ENCODE measurements at regions not wholly inside any gene's neighbourhood (a gene's known extent, or its start where the extent isn't known, plus 50 kb on each side); places are given as distances from the start of the nearest gene placed in this dataset.

DNA sequence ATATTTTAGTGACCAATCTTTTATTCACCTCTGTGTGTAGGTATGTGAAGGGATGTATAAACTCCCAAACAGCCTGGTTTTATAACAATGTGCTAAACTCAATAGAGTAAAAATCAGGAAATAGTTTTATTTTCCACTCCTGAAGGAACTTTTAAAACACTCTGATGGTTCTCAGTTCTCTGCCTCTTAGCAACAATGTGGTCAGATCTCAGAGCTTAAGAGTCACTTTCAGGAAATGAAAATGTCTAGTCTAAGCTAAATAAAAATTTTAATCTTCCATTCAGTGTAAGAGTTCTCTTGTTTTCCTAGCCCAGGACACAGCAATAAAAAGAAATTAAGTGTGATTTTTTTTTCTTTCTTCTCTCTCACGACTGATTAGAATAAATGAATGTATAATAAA, 718.0 kb downstream of the C12orf50 start:
- H3K9me3 Mint-ChIP-seq: no peaks in the 10 kb centered on the region
- no peaks in the 10 kb centered on the region for H3K27me3 Mint-ChIP-seq
- peaks cover 17% of the 10 kb centered on the region for H3K4me1 Mint-ChIP-seq
- H3K36me3 Mint-ChIP-seq: no peaks in the 10 kb centered on the region
- H3K27ac Mint-ChIP-seq: peak overlapping the region; percentile 83
- peak overlapping the region; percentile 41 for H3K4me3 Mint-ChIP-seq
- peak; percentile 51 for ATAC-seq

DNA sequence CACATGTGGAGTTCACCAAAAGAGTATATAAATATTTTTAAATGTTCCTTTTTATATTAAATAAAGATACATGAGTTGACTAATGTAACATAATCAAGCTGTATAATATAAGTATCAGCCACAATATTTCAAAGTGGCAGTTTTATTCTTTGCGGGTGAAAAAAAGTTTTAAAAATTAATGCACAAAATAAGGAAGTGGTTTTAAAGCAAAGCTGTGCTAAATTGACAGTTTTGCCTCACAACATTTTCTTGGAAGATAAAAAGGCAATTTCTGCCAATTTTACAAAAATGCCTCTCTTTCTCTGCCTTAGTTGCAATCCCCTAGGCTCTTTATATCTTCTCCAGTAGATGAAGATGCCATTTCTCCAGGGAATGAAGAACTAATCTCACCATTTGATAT, 719.1 kb downstream of the C12orf50 start:
- no peak for ATAC-seq
- Mint-ChIP-seq H3K36me3 (no peaks in the 10 kb centered on the region), H3K4me1 (peaks cover 25% of the 10 kb centered on the region), H3K9me3 (no peaks in the 10 kb centered on the region), H3K27me3 (no peaks in the 10 kb centered on the region), H3K4me3 (no peak overlapping the region), H3K27ac (peak overlapping the region; percentile 83)

DNA sequence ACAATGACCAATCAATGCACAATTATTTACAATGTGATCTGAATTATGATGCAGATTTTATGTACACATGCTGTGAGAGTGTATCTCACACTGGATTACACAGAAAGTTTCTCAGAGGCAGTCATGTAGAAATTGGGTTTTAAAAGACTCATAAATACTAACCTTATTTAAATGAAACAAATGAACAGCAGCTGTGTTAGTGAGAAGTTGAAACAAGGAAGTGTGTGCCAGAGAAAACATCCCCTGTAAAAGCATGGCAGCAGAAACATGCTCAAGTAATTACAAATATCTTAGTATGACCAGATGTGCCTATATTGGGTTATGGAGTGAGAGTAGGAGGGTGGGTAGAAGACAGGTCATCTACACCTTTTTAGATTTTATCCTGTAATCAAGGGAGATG, 723.7 kb downstream of the C12orf50 start:
- Mint-ChIP-seq H3K4me1 (peaks cover 25% of the 10 kb centered on the region), H3K27me3 (no peaks in the 10 kb centered on the region), H3K27ac (peak overlapping the region; percentile 25), H3K36me3 (no peaks in the 10 kb centered on the region), H3K9me3 (no peaks in the 10 kb centered on the region), H3K4me3 (no peak overlapping the region)
- peak; percentile 71 for ATAC-seq

DNA sequence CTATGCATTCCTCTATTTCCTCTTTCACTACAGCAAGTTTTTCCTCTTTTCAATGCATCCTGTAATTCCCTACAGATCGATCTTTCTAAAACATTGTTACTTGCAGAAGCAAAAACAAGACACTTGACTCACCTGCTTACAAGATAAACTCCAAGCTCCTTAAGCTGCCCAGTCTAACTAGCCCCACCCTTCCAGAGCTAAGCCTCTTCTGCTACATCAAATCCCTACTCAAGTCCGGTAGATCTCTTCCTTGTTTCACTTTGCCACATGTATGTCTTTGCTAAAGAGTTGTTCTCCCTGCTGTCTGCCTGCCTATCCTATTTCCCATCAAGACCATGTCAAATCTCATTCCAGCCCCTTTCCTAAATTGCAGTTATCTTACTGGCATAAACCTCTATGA, 724.8 kb downstream of the C12orf50 start:
- no peaks in the 10 kb centered on the region for H3K27me3 Mint-ChIP-seq
- no peaks in the 10 kb centered on the region for H3K9me3 Mint-ChIP-seq
- ATAC-seq: no peak
- peak overlapping the region; percentile 25 for H3K27ac Mint-ChIP-seq
- peaks cover 22% of the 10 kb centered on the region for H3K4me1 Mint-ChIP-seq
- H3K36me3 Mint-ChIP-seq: no peaks in the 10 kb centered on the region
- peak overlapping the region; percentile 45 for H3K4me3 Mint-ChIP-seq

DNA sequence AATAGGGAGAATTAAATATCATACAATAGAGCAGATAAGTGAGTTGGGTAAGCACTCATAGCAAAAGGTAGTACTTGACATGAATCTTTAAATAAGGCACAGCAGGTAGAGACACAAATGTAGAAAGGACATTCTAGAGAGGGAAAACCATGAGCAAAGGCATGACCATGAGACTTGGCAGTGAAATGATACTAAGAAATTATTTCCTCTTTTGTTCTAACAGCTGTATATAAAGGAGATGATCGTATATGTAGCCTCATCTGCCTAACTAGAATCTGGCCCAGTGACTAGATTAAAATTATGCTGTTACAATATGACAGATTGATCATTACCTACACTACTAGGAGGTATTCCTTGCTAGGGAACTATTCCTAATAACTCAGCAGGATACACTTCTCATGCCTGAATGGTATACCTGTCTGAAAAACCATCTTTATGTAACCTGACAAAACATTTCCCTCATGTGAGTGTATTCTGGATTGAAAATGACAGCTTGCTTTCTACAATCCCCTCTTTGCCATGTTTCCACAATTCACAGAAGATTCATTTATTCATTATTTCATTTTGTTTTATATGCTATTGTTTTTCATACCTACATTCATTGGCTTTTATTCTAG, 725.7 kb downstream of the C12orf50 start:
- Mint-ChIP-seq H3K27ac (peak overlapping the region; percentile 25), H3K27me3 (no peaks in the 10 kb centered on the region), H3K4me3 (no peak overlapping the region), H3K9me3 (no peaks in the 10 kb centered on the region), H3K36me3 (no peaks in the 10 kb centered on the region), H3K4me1 (peaks cover 22% of the 10 kb centered on the region)
- no peak for ATAC-seq

DNA sequence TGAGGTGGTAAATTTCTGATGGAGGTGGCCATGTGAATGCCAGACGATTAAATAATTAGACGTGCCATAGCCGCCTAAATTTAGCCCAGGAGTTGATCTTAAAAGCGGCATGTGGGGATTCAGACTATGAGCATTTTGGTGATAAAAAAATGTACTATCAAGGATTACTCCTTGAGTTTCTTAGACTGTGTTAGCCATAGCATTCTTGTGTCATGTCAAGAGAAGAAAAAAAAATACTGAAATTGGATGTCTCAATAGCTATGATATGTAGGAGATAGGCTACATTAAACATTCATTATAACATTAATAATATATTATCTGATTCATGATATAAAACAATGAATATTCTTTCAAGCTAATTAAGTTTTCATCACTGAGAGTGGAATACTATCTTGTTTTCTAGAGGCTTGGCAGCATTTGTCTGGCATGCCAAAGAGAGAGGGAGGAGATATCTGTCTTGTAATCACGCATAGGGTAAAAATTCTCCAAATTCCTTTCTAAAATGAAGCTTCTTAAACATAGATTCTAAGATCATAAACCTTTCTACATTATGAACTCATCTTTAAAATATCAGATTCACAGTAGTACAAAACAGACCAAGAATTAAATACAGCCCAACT, 727.0 kb downstream of the C12orf50 start:
- H3K4me1 Mint-ChIP-seq: peaks cover 22% of the 10 kb centered on the region
- no peak overlapping the region for H3K4me3 Mint-ChIP-seq
- no peaks in the 10 kb centered on the region for H3K36me3 Mint-ChIP-seq
- H3K27ac Mint-ChIP-seq: no peak overlapping the region
- H3K27me3 Mint-ChIP-seq: no peaks in the 10 kb centered on the region
- no peaks in the 10 kb centered on the region for H3K9me3 Mint-ChIP-seq
- ATAC-seq: no peak

DNA sequence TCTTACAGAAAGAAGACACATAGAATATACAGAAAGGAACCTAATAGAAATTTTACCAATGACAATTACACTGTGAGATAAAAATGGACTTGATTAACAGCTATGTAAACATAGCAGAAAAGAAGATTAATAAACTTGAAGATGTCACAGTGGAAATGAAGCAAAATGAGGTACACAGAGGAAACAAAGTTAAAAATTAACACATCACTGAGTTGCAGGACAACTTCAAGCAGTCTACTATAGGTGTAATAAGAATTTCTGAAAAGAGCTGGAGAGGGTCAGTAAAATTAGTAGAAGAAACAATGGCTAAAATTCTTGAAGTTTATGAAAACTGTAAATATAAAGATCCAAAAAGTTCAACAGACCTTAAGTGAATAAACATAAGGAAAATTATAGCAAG, 738.7 kb downstream of the C12orf50 start:
- Mint-ChIP-seq H3K4me3 (no peak overlapping the region), H3K4me1 (no peaks in the 10 kb centered on the region), H3K27ac (no peak overlapping the region), H3K27me3 (no peaks in the 10 kb centered on the region), H3K9me3 (no peaks in the 10 kb centered on the region), H3K36me3 (no peaks in the 10 kb centered on the region)
- ATAC-seq: no peak

DNA sequence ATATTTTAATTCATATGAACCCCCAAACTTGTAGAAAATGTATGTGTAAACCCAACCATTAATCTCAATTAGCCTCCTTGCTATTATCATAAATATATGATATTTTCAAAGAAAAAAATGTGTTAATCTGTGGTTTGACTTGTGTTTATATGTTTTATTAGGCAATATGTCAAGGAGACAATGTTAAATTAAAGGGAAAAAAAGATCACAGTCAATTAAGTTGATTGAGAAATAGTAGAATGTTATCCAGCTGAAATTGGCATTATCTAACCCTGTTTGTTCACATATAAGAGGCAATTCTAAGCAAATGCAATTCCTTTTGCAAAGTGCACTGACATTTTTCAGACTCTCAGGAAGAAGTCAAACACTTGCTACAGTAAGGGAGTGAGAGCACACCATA, 745.3 kb downstream of the C12orf50 start:
- ATAC-seq: no peak
- Mint-ChIP-seq H3K4me1 (peaks cover 13% of the 10 kb centered on the region), H3K27me3 (no peaks in the 10 kb centered on the region), H3K27ac (no peak overlapping the region), H3K9me3 (no peaks in the 10 kb centered on the region), H3K36me3 (no peaks in the 10 kb centered on the region), H3K4me3 (no peak overlapping the region)

DNA sequence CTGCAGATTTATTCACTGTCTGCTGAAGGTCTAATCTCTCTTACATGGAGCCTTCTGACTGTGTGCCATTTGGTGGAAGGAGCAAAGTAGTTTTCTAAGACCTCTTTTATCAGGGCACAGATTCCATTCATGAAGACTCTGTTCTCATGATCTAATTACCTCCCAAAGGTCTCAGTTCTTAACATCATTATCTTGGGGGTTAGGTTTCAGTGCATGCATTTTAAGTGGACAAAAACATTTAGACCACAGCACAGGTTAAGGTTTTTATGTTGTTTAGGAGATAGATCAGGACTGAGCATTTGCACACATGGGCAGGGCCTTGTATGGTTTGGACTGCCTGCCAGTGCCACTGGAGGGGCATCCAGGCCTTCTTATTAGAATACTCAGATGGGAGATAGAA, 746.1 kb downstream of the C12orf50 start:
- no peak for ATAC-seq
- Mint-ChIP-seq H3K27ac (no peak overlapping the region), H3K4me1 (peaks cover 13% of the 10 kb centered on the region), H3K4me3 (no peak overlapping the region), H3K36me3 (no peaks in the 10 kb centered on the region), H3K27me3 (no peaks in the 10 kb centered on the region), H3K9me3 (no peaks in the 10 kb centered on the region)

DNA sequence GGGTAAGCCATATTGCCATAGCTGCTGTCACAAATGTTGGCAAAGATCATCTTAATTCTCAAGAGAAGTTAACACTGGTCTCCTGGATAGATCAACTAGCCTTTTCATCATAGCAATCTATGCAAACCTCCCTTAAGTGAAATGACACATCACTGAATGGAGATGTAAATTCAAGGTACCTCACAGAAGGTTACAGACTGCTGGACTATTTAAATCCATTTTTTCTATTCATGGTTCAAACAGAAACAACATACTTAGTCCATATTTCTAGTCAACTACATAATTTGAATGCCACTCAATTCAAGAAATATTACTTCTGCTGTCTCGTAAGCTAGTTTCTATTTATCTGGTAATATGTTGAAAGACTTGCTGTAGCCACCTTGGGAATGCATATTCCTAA, 748.3 kb downstream of the C12orf50 start:
- H3K27me3 Mint-ChIP-seq: no peaks in the 10 kb centered on the region

DNA sequence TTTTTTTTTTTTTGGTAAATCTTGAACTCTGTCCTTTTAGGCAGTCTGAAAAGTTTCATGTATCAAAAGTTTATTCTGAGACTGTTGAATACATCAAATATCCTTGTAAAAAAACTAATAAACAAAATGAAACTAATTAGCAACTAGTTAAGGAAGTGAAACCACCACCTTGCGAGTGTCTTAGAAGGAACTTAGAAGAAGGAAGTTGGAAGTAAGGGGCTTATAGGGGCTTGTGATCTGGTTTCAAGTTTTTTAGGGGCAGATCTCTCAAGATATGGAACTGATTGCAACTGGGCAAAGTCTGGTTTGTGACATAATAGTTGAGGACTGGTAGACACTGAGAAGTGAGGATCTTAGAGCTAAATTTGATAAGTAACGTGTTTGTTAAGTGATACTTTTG, 748.8 kb downstream of the C12orf50 start:
- ATAC-seq: peak; percentile 83
- Mint-ChIP-seq H3K9me3 (no peaks in the 10 kb centered on the region), H3K4me3 (peak overlapping the region; percentile 44), H3K27ac (peak overlapping the region; percentile 70), H3K36me3 (no peaks in the 10 kb centered on the region), H3K4me1 (peaks cover 13% of the 10 kb centered on the region), H3K27me3 (no peaks in the 10 kb centered on the region)

More for the DNA sequence above, 748.3 kb downstream of the C12orf50 start:
- ATAC-seq: peak; percentile 74
- no peak overlapping the region for H3K4me3 Mint-ChIP-seq
- H3K36me3 Mint-ChIP-seq: no peaks in the 10 kb centered on the region
- H3K27ac Mint-ChIP-seq: peak overlapping the region; percentile 70
- peaks cover 13% of the 10 kb centered on the region for H3K4me1 Mint-ChIP-seq
- H3K9me3 Mint-ChIP-seq: no peaks in the 10 kb centered on the region

DNA sequence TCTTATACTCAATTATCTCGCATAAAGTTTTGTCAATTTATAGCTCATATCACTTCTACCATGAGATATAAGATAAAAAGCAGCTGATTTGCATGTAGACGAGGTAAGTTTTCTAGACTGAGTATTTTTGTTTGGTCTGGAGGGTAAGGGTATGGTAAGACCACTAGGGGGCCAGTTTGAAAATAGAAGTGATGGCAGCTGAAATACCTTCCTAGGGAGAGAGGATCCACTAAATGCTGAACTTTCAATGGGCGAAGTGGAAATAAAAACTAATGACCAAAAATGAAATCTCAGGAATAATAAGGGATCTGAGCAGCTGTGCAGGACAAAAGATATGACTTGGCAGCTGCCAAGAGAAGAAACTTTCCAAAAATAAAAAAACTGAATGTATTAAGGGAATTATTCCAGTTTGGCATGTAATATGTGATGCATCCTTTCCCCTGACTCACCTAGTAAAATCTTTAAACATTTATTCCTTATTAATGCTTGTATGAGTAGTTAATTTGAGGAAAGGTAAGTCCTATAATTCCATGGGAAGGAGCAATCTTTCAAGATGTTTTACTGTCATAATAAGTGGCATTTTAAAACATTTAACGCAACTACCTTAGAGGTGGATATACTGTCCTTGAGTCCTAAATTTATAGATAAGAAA, 754.5 kb downstream of the C12orf50 start:
- H3K27me3 Mint-ChIP-seq: no peaks in the 10 kb centered on the region
- no peaks in the 10 kb centered on the region for H3K36me3 Mint-ChIP-seq
- H3K9me3 Mint-ChIP-seq: no peaks in the 10 kb centered on the region
- no peak overlapping the region for H3K27ac Mint-ChIP-seq
- ATAC-seq: peak; percentile 47
- no peak overlapping the region for H3K4me3 Mint-ChIP-seq
- no peaks in the 10 kb centered on the region for H3K4me1 Mint-ChIP-seq

DNA sequence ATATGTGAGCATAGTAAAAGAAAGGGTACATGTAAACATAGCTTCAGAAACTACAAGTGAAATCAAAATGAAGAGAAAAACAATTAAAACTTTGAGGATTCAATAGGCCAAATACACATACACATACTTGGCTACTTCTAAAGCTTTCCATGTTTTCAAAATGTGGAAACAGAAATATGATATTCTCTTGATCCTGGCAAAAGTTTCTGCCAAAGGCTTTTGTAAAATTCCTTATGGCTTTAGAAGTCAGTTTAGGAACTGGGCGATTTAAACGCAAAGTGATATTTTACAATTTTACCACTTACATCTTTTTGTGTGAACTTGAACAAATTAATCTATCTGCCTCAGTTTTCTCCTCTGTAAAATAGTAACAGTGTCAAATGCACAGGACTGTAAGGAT, 756.4 kb downstream of the C12orf50 start:
- no peak for ATAC-seq
- Mint-ChIP-seq H3K4me1 (no peaks in the 10 kb centered on the region), H3K36me3 (no peaks in the 10 kb centered on the region), H3K27me3 (no peaks in the 10 kb centered on the region), H3K27ac (no peak overlapping the region), H3K9me3 (no peaks in the 10 kb centered on the region), H3K4me3 (no peak overlapping the region)

DNA sequence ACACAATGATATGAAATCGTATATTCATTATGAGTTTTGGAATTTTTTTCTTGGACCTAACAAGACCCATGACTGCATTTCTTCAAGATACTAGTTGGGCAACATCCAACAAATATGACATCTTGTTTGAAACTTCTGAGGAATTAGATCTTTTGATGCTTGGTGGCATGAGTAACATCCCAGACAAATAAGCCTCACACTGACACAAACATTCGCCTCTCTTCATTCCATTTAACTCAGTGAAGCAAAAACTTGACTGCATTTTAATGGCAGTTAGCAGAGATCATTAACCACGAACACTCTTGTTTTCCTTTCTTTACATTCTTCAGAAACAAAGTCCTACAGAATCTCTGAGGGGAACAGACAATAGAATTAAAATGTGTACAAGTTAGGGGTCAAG, 758.3 kb downstream of the C12orf50 start:
- Mint-ChIP-seq H3K9me3 (no peaks in the 10 kb centered on the region), H3K27me3 (no peaks in the 10 kb centered on the region), H3K4me3 (no peak overlapping the region), H3K27ac (no peak overlapping the region), H3K4me1 (no peaks in the 10 kb centered on the region), H3K36me3 (no peaks in the 10 kb centered on the region)
- ATAC-seq: no peak

DNA sequence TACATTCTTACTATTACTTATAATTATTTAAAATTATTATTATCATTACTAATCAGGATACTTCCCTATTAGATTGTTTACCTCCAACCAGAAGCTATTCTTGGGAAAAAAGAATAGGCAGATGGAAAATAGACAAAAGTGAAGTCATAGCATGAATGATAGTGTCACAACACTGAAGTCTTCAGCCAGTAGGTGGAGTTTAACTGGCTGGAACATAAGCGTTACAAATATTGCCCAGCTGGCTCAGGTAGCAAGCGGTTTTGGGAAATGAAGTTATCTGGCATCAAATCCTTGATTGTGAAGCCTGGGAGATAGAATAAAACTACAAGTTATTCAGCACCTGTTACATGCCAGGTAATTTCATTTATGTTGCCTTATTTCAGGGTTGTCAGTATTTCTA, 762.9 kb downstream of the C12orf50 start:
- Mint-ChIP-seq H3K4me1 (no peaks in the 10 kb centered on the region), H3K9me3 (no peaks in the 10 kb centered on the region), H3K27me3 (no peaks in the 10 kb centered on the region), H3K27ac (no peak overlapping the region), H3K4me3 (no peak overlapping the region), H3K36me3 (no peaks in the 10 kb centered on the region)
- ATAC-seq: no peak

DNA sequence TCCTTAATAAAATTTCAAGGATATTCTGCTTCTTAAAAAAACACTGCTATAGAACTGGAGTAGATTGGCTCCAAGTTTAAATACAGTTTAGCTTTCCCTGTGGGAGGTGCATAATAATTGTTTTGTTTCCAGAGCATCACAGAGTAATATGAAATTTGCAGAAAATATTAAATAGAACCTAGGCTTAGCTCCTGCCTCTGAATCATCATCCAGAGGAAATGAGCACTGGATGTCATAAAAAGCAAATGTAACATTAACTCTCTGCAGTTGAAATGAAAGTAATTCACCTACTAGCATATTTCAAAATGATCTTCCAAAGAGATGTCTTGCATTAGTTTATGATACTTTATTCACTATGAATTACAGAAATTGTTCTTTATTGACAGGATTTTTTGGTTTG, 769.8 kb downstream of the C12orf50 start:
- no peak overlapping the region for H3K27ac Mint-ChIP-seq
- no peaks in the 10 kb centered on the region for H3K27me3 Mint-ChIP-seq
- H3K36me3 Mint-ChIP-seq: no peaks in the 10 kb centered on the region
- no peaks in the 10 kb centered on the region for H3K9me3 Mint-ChIP-seq
- H3K4me3 Mint-ChIP-seq: no peak overlapping the region
- no peak for ATAC-seq
- no peaks in the 10 kb centered on the region for H3K4me1 Mint-ChIP-seq
